KOPT-K1 (cell line): ENCODE measurements at regions not wholly inside any gene's neighbourhood (a gene's known extent, or its start where the extent isn't known, plus 50 kb on each side); places are given as distances from the start of the nearest gene placed in this dataset.

Experiments
- H3K27ac ChIP-seq: fragments of 200-600 bp; sonication (generic); 2 replicates; pipeline ENCODE4 v1.5.1; 2016; ENCODE audit warnings: antibody characterized with exemption, mild to moderate bottlenecking, low read depth, low read length; ENCODE audit not compliant: poor library complexity, severe bottlenecking
- H3K36me3 ChIP-seq: fragments of 200-600 bp; sonication (generic); 2 replicates; pipeline ENCODE4 v1.5.1; 2017; ENCODE audit warnings: antibody characterized with exemption, mild to moderate bottlenecking, low read length, moderate library complexity; ENCODE audit not compliant: insufficient read depth
- H3K9me3 ChIP-seq: fragments of 200-600 bp; sonication (generic); 2 replicates; pipeline ENCODE4 v1.5.1; 2017; ENCODE audit warnings: antibody characterized with exemption, low read length, mild to moderate bottlenecking; ENCODE audit not compliant: insufficient read depth, poor library complexity, severe bottlenecking

- Histone ChIP-seq H3K9me3 (no peaks in the 10 kb centered on the region), H3K36me3 (no peaks in the 10 kb centered on the region), H3K27ac (no peak overlapping the region)
These were observed 228.0 kb upstream of the CFAP20DC start for GRCh38 chr3:59277816-59278215.

- H3K36me3 ChIP-seq: no peaks in the 10 kb centered on the region
- H3K9me3 ChIP-seq: no peaks in the 10 kb centered on the region
- no peak overlapping the region for H3K27ac ChIP-seq
These were observed 227.4 kb upstream of the CFAP20DC start for GRCh38 chr3:59277201-59277600.

- Histone ChIP-seq H3K36me3 (no peaks in the 10 kb centered on the region), H3K27ac (no peak overlapping the region), H3K9me3 (no peaks in the 10 kb centered on the region)
These were observed 224.2 kb upstream of the CFAP20DC start for GRCh38 chr3:59273976-59274375.

- Histone ChIP-seq H3K36me3 (no peaks in the 10 kb centered on the region), H3K27ac (no peak overlapping the region), H3K9me3 (no peaks in the 10 kb centered on the region)
These were observed 222.1 kb upstream of the CFAP20DC start for GRCh38 chr3:59271971-59272370.

- Histone ChIP-seq H3K36me3 (no peaks in the 10 kb centered on the region), H3K9me3 (no peaks in the 10 kb centered on the region), H3K27ac (no peak overlapping the region)
These were observed 221.1 kb upstream of the CFAP20DC start for GRCh38 chr3:59270921-59271320.

- H3K36me3 ChIP-seq: no peaks in the 10 kb centered on the region
- no peak overlapping the region for H3K27ac ChIP-seq
- H3K9me3 ChIP-seq: no peaks in the 10 kb centered on the region
These were observed 220.4 kb upstream of the CFAP20DC start for GRCh38 chr3:59270209-59270608.

- Histone ChIP-seq H3K27ac (no peak overlapping the region), H3K36me3 (no peaks in the 10 kb centered on the region), H3K9me3 (no peaks in the 10 kb centered on the region)
These were observed 218.3 kb upstream of the CFAP20DC start for GRCh38 chr3:59268170-59268569.

DNA sequence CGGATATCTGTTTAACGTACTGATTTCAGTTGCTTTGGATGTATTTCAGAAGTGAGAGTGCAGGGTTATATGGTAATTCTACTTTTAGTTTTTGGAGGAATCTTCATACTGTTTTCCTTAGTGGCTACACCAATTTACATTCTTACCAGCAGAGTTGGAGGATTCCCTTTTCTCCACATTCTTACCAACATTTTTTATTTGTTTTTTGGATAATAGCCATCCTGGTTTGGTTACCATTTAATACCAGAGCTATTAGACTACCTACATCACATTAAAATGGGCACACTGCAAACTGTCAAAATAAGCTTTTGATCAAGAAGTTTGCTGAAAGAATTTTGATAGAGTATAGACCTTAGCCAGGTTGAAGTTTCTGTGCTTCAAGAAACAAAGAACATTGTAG, 217.2 kb upstream of the CFAP20DC start:
- Histone ChIP-seq H3K36me3 (no peaks in the 10 kb centered on the region), H3K27ac (no peak overlapping the region), H3K9me3 (no peaks in the 10 kb centered on the region)

DNA sequence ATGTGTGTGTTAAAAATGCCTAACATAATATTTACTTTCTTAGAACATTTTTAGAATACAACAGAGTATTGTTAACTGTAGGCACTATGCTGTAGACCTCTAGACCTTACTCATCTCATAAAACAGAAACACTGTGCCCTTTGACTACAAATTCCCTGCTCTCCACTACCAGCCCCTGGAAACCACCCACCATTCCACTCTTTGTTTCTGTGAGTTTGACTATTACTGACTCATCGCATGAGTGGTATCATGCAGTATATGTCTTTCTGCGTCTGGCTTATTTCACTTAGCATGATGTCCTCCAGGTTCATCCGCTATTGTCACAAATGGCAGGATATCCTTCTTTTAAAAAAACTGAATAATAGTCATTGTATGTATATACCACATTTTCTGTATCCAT, 216.7 kb upstream of the CFAP20DC start:
- no peaks in the 10 kb centered on the region for H3K36me3 ChIP-seq
- no peaks in the 10 kb centered on the region for H3K9me3 ChIP-seq
- no peak overlapping the region for H3K27ac ChIP-seq

DNA sequence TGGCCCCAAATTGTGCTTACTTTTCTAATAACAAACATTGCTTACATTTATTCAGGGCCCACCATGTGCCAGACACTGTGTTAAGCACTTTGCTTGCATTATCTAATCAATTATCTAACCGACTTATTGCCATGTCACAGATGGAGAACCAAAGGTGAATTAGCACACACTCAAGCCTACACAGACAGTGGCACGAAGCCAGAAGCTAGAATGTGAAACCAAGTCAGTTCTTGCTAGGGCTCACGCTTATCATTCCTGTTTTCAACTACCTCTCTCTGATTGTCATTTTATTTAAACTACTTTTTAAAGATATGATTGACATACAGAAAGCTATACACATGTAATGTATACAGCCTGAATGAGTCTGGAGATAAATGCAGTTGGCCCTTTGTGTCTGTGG, 215.7 kb upstream of the CFAP20DC start:
- no peaks in the 10 kb centered on the region for H3K9me3 ChIP-seq
- H3K36me3 ChIP-seq: no peaks in the 10 kb centered on the region
- no peak overlapping the region for H3K27ac ChIP-seq

DNA sequence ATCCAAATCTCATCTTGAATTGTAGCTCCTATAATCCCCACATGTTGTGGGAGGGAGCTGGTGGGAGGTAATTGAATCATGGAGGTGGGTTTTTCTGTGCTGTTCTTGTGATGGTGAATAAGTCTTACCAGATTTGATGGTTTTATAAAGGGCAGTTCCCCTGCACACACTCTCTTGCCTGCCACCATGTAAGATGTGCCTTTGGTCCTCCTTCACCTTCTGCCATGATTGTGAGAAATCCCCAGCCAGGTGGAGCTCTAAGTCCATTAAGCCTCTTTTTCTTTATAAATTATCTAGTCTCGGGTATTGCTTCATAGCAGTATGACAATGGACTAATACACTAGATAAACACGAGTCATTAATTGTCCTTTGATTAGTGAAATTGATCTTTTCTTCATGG, 214.5 kb upstream of the CFAP20DC start:
- no peaks in the 10 kb centered on the region for H3K36me3 ChIP-seq
- H3K27ac ChIP-seq: no peak overlapping the region
- no peaks in the 10 kb centered on the region for H3K9me3 ChIP-seq

DNA sequence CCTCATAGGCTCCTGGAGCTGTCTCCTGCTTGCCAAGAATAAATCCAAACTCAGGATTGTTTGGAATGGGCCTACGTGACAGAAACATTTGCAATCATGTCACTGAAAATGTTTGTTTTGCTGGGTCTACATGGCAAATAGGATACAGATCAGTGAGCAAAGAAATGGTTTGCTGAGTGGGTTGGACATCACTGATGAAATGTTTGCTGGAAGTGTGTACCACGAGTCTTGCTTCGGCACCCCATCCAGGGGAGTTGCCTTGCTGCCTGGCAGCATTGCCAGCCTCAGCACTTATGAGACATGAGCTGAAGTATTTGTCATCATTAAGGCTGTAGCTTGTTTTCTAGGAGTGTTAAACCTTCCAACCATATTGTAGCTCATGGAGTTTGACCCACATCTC, 213.3 kb upstream of the CFAP20DC start:
- Histone ChIP-seq H3K36me3 (no peaks in the 10 kb centered on the region), H3K9me3 (no peaks in the 10 kb centered on the region), H3K27ac (no peak overlapping the region)

DNA sequence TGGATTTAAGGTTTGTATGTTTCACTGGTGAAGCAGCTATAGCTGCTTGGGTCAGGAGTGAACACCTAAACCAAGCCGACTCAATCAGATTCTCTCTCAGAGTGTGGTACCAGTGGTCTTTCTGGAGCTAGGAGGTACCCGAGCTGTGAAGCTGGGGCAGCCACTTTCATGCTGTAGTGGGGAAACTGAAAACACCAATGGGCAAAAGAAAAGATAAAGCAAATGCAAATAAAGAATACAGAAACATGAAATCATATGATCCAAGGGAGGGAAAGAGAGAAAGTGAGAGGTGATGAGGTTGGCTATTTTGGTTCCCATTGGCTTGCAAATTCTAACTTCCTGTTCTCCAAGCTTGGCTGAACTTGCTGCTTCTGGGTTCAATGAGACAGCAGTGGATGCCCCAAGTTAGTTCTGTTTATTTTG, 212.3 kb upstream of the CFAP20DC start:
- Histone ChIP-seq H3K27ac (no peak overlapping the region), H3K36me3 (no peaks in the 10 kb centered on the region), H3K9me3 (no peaks in the 10 kb centered on the region)

- H3K36me3 ChIP-seq: no peaks in the 10 kb centered on the region
- no peak overlapping the region for H3K27ac ChIP-seq
- no peaks in the 10 kb centered on the region for H3K9me3 ChIP-seq
These were observed 211.2 kb upstream of the CFAP20DC start for GRCh38 chr3:59261009-59261408.

GRCh38 chr3:59258550-59259260, 208.9 kb upstream of the CFAP20DC start:
- H3K9me3 ChIP-seq: no peaks in the 10 kb centered on the region
- no peaks in the 10 kb centered on the region for H3K36me3 ChIP-seq
- no peak overlapping the region for H3K27ac ChIP-seq

GRCh38 chr3:59257506-59257905, 207.7 kb upstream of the CFAP20DC start:
- Histone ChIP-seq H3K27ac (no peak overlapping the region), H3K9me3 (no peaks in the 10 kb centered on the region), H3K36me3 (no peaks in the 10 kb centered on the region)
